HG03571 (cell line): ENCODE measurements at regions not wholly inside any gene's neighbourhood (a gene's known extent, or its start where the extent isn't known, plus 50 kb on each side); places are given as distances from the start of the nearest gene placed in this dataset.
"Not testable (repeated sequence)": the region's sequence is repeated elsewhere in the genome, so short reads cannot be mapped to it uniquely, and the experiment has no call there.

Experiments used
- ATAC-seq: cut with Tn5 transposase; IDR thresholded peaks from one replicate; pipeline ENCODE4 v1.9.1; 2021; ENCODE audit not compliant: unreplicated experiment

GRCh38 chr6:40700006-40700580 is 112.9 kb upstream of the LRFN2 start:
- no peak for ATAC-seq

- ATAC-seq, result no peak
Observed at GRCh38 chr6:40695750-40696415, 108.7 kb upstream of the LRFN2 start.

GRCh38 chr6:40695114-40695513 is 108.0 kb upstream of the LRFN2 start:
- no peak for ATAC-seq

- ATAC-seq, result no peak
Observed at GRCh38 chr6:40693768-40694167, 106.6 kb upstream of the LRFN2 start.

- ATAC-seq, result no peak
Observed at GRCh38 chr6:40692337-40692736, 105.2 kb upstream of the LRFN2 start.

GRCh38 chr6:40689185-40689584 is 102.0 kb upstream of the LRFN2 start:
- ATAC-seq, result no peak

- no peak for ATAC-seq
Observed at GRCh38 chr6:40688214-40688761, 101.1 kb upstream of the LRFN2 start.

- ATAC-seq, result no peak
Observed at GRCh38 chr6:40685862-40686261, 98.7 kb upstream of the LRFN2 start.

GRCh38 chr6:40681622-40682021 is 94.5 kb upstream of the LRFN2 start:
- no peak for ATAC-seq

GRCh38 chr6:40678941-40679340 is 91.8 kb upstream of the LRFN2 start:
- ATAC-seq, result no peak

- no peak for ATAC-seq
Observed at GRCh38 chr6:40674170-40674569, 87.0 kb upstream of the LRFN2 start.

- no peak for ATAC-seq
Observed at GRCh38 chr6:40672087-40672486, 84.9 kb upstream of the LRFN2 start.

- no peak for ATAC-seq
Observed at GRCh38 chr6:40671694-40672050, 84.5 kb upstream of the LRFN2 start.

GRCh38 chr6:40671001-40671693 is 84.0 kb upstream of the LRFN2 start:
- ATAC-seq, result no peak

- no peak for ATAC-seq
Observed at GRCh38 chr6:40669343-40669742, 82.2 kb upstream of the LRFN2 start.

- ATAC-seq, result no peak
Observed at GRCh38 chr6:40668203-40668602, 81.0 kb upstream of the LRFN2 start.

- no peak for ATAC-seq
Observed at GRCh38 chr6:40666530-40666929, 79.4 kb upstream of the LRFN2 start.

- ATAC-seq, result no peak
Observed at GRCh38 chr6:40661726-40662125, 74.6 kb upstream of the LRFN2 start.

- ATAC-seq, result not testable (repeated sequence)
Observed at GRCh38 chr6:40656772-40657171, 69.6 kb upstream of the LRFN2 start.

- no peak for ATAC-seq
Observed at GRCh38 chr6:40654828-40655227, 67.7 kb upstream of the LRFN2 start.

GRCh38 chr6:40645043-40645442 is 57.9 kb upstream of the LRFN2 start:
- no peak for ATAC-seq

- ATAC-seq, result no peak
Observed at GRCh38 chr6:40642837-40643236, 55.7 kb upstream of the LRFN2 start.
